ENCODE measurements at regions not wholly inside any gene's neighbourhood (a gene's known extent, or its start where the extent isn't known, plus 50 kb on each side); places are given as distances from the start of the nearest gene placed in this dataset.
"Not testable (repeated sequence)": the region's sequence is repeated elsewhere in the genome, so short reads cannot be mapped to it uniquely, and the experiment has no call there.

- DNase-seq (ENCODE audit: low read depth), result no peak
Measured at GRCh38 chr10:2340831-2341647, 603.7 kb upstream of the ADARB2 start.

DNA sequence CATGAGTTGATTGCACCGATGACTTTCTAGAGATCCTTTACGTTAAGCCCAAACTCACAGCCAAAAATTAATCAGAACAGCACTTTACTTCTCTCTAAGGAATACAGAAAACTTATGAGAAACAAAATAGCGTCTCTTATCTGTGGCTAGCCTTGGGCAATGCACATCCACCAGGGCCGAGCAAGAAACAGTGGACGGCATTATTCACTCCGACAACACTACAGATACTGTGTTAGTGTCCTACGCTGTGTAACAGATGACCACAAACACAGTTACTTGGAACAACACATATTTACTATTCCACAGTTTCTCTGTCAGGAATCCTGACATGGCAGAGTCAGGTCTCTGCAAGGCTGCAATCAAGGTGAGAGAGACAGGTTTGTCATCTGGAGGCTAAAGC, 598.3 kb upstream of the ADARB2 start:
- DNase-seq (ENCODE audit: low read depth), result no peak

GRCh38 chr10:2334575-2334974, 597.2 kb upstream of the ADARB2 start:
- DNase-seq (ENCODE audit: low read depth), result no peak

DNA sequence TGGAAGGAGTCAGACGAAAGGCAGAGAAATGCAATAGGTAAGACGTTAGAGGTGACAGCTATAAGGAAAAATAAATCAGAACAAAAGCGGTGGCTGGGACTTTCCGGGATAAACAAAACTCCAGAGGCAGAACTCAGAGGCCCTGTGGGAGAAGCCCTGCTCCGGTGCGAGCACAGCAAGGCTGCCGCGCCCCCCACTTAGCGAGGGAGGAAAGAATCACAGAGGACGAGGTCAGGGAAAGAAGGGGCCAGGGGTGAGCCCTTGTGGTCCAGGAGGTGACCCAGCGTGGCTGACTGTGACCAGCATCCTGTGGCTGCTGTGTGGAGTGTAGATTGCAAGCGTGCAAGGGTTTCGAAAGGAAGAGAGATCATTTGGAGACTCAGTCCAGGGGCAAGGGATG, 591.8 kb upstream of the ADARB2 start:
- no peak for DNase-seq (ENCODE audit: low read depth)

DNA sequence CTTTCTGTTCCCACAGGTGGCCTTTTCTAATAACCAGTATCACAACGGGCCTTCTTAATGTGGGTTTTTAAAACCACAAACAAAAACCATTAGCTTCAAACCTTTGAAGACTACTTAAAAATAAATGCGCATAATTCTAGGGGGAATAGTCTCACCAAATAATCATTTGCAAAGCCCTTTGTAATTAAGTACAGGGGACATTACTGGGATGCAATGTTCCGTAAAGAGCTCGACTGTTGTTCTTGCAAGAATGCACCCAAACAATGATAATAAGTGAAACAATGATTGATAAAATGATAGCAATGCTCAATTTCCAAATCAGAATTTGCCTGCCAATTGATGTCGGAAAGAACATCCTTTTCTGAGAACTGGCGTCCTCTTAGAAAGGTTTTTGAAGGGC, 589.1 kb upstream of the ADARB2 start:
- no peak for DNase-seq (ENCODE audit: low read depth)

GRCh38 chr10:2315045-2315485, 577.7 kb upstream of the ADARB2 start:
- DNase-seq (ENCODE audit: low read depth), result not testable (repeated sequence)

GRCh38 chr10:2306081-2306480, 568.8 kb upstream of the ADARB2 start:
- DNase-seq (ENCODE audit: low read depth), result no peak

DNA sequence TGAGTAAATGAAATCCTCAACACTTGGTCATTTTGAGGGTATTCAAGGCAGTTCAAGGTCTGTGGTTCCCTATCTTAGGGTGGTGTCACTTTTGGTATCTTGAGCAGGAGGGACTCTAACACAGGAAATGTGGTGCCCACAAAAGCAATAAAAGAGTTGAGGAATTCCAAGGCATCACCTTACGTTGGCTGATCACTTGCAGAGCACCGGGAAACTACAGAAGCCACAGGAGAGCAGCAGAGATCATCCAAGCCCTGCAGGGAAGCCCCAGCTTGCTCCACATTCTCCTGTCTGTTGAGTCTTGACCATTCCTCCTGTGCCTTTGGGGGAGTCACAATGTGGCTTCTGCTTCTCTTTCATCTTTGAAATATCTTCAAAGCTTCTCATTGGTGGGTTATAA, 565.8 kb upstream of the ADARB2 start:
- no peak for DNase-seq (ENCODE audit: low read depth)

DNA sequence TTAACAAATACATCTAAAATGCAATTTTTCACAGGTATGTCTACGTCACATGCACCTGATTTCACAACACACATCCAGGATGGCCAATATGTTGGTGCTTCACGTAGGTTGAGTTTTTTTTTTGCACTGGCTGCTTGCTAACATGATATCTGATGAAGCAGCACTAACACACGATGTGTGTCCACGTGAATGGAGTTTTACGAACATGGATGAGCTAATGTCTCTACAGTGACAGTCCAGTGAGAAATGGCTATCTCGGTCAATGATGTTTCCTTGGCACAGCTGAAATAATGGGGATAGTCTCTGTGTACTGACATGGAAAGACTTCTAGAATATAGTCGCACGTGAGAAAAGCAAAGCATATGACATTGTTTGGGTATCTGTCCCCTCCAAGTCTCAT, 563.9 kb upstream of the ADARB2 start:
- no peak for DNase-seq (ENCODE audit: low read depth)

- DNase-seq (ENCODE audit: low read depth), result no peak
Measured at GRCh38 chr10:2300231-2300630, 562.9 kb upstream of the ADARB2 start.

- DNase-seq (ENCODE audit: low read depth), result no peak
Measured at GRCh38 chr10:2296179-2296891, 559.0 kb upstream of the ADARB2 start.

- DNase-seq (ENCODE audit: low read depth), result no peak
Measured at GRCh38 chr10:2294739-2295138, 557.4 kb upstream of the ADARB2 start.

GRCh38 chr10:2284071-2284470, 546.7 kb upstream of the ADARB2 start:
- DNase-seq (ENCODE audit: low read depth), result no peak

DNA sequence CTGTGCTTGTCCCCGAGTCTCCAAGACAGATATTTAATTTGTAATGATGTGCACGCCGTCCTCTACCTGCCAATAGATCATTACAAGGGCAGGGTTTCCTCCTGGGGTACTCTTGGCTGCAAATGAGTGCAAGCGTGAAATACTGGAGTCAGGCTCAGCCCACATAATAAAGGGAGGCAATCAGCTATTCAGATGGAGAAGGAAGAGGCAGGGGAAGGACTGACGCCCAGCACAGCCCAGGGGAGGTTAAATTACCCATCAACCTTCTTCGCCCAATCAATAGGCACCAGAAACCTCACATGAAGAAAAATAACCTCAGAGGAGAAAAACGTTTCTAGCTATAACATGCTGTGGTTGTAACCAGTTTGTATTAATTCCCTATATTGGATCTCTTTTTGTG, 544.9 kb upstream of the ADARB2 start:
- no peak for DNase-seq (ENCODE audit: low read depth)

- no peak for DNase-seq (ENCODE audit: low read depth)
Measured at GRCh38 chr10:2280713-2281300, 543.5 kb upstream of the ADARB2 start.

DNA sequence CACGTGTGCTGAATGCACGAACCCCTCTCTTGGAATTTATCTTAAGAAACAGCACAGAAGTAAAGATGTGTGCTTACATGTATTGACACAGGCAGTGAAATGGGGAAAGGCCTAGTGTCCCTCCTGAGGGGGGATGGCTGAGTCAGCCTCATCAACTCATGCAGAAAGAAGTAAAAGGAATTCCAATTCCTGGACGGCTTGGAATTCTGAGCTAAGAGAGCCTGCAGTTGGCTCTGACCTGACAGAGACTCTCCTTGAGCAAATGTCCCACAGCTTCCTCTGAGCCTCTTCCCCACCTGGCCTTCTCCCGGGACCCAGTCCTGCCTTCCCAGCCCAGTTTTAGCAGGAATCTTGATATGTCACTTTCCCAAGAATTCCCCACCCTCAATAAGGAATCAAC, 542.4 kb upstream of the ADARB2 start:
- peak; percentile 4 for DNase-seq (ENCODE audit: low read depth)

DNA sequence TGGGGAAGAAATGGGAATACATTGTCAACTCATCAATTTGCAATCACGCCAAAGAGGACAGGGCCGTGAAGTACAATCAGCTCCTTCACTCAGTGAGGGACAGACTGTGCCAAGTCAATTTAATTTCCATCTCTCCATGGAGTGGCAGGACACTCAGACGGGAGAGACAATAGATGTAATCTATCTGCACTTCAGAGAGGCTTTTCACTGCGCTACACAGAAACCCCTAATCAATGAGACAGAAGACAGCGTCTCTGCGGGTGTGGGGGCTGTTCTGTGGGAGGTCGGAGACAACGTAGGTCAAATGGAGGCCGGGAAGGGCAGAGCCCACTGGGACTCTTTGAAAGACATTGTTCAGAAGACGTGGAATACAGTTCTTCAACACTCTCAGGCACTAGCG, 541.0 kb upstream of the ADARB2 start:
- DNase-seq (ENCODE audit: low read depth), result no peak

DNA sequence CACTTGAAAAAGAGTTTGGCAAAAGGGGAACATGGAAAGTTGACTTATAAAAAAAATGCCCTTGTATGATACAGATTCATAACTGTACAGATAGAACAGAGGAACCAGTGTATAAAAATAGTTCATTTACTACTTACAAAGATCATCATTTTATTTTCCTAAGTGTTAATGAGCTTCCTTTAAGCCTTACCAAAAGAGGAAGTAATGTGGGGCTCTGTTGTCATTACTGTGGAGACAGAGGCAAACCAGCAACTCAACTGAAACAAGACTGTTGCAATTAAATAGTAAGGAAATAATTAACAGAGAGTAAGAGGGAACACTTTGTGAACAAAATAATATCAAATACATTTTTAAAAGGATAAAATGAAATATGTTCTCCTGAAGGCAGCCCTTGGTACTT, 526.2 kb upstream of the ADARB2 start:
- no peak for DNase-seq (ENCODE audit: low read depth)

DNA sequence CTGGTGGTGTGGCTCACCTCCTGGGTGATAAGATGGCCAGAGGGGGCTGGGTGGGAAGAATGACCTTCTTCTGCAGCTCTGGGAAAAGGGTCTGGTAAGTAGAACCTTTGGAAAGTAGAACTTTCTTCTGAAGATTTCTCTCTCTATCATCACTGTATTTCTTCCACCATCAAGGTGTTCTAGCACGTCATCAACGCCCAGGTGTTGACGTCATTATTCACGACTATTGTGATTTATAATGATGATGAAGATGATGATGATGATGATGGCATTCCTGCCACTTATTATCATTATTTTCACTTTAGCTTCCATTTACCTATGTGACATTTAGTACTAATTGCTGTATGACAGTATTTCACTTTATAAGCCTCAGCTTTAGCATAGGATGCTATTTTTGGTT, 525.6 kb upstream of the ADARB2 start:
- no peak for DNase-seq (ENCODE audit: low read depth)

DNA sequence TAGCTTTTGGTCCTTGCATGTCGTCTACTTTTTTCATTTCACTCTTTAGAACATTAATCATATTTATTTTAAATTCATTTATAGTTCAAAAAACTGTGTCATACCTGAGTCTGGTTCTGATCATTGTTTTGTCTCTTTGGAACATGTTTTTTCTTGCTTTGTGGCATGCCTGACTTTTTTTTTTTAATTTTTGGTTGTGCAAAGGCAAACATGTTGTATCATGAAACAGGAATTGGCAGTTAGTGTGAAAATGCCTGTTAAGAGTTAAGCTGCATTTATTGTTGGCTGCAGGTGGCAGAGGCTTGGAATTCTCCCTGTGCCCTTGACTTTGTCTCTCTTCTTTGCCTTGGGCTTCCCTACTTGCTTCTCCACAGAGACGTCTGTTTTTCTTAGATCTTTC, 525.0 kb upstream of the ADARB2 start:
- DNase-seq (ENCODE audit: low read depth), result no peak

DNA sequence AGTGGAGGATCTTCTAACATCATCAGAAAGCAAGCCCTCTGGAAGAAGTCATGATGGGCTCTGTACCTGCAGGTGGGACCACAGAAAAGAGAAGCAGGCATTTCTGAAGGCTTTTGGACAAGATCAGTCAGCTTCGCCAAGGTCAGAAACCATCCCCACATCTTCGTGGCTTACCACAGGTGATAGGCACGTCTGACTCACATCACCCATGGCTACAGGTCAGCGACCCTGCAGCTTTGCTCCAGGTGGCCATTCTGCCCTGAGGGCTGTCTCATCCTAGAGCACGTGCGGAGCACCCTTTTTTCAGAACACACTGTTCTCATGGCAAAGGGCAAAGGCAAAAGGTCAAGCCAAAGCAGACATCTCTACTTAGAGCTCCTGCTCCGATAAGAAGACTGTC, 518.9 kb upstream of the ADARB2 start:
- DNase-seq (ENCODE audit: low read depth), result no peak

DNA sequence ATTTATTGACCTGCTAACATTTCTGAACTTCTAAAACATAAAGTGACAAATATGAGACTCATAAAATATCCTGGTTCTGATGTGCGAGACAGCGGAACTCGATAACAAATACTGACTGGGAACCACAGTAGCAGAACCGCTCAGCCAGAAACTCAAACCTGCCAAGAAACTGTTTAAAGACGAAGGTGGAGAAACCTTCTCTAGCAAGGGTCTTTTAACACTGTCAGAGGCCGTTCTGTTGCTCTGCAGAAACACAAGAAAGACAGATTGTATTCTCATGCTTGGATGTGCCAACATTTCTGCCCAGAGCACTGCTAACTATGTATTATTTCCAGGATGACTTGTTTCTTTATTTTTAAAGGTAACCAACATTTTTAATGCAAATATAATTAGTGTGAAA, 514.8 kb upstream of the ADARB2 start:
- DNase-seq (ENCODE audit: low read depth), result no peak

- no peak for DNase-seq (ENCODE audit: low read depth)
Measured at GRCh38 chr10:2251631-2252030, 514.3 kb upstream of the ADARB2 start.
